ENCODE measurements at regions not wholly inside any gene's neighbourhood (a gene's known extent, or its start where the extent isn't known, plus 50 kb on each side); places are given as distances from the start of the nearest gene placed in this dataset.
A peak's percentile ranks its signal among the peaks of the same experiment; 100 is the strongest.

GRCh38 chr13:26950968-26951367 is 190.4 kb upstream of the GPR12 start:
- intact Hi-C loops (cut with DNase I), result no loop called here
- TF ChIP-seq CTCF (IDR thresholded peaks at IDR 0.05), result no peak
- ATAC-seq, result no peak

DNA sequence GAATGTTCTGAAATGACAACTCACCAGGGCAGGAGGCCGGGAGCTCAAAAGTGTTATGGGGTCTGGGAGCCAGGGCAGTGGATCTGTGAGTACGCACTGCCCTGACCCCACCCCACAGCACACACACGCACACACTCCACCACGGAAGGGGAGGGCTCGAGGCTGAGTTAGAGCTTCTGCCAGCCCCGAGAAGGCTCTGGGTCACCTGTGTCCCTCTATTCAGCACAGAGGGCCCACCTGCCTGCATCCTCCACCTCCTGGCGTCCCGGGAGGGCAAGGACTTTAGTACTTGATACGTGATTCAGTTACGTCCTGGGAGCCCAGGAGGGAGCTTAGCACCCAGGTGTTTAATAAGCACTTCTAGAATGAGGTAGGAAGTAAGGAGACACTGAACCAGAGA is 190.0 kb upstream of the GPR12 start:
- WGBS, 2 donors, result 85% methylated on average over 10 of the region's 10 CpGs
- Histone ChIP-seq H3K9me3 (no peaks in the 10 kb centered on the region), H3K36me3 (no peaks in the 10 kb centered on the region), H3K4me1 (peaks cover 28 to 30% (median 30%) of the 10 kb centered on the region in 3 donors), H3K27ac (peak overlapping the region; percentile 58 to 87 (median 82)), H3K4me3 (no peak overlapping the region), H3K27me3 (no peaks in the 10 kb centered on the region)
- DNase-seq (peak in 1 of 6 donors; percentile 62), ATAC-seq (no peak), FAIRE-seq (no peak)
- TF ChIP-seq CTCF (IDR thresholded peaks at IDR 0.05), result no peak
- intact Hi-C loops (cut with DNase I), result no loop called here

More at GRCh38 chr13:26950968-26951367, 190.4 kb upstream of the GPR12 start:
- FAIRE-seq (no peak), DNase-seq (peak in 1 of 6 donors; percentile 47)
- 87 to 90% methylated on average over 17 of the region's 17 CpGs for WGBS, 2 donors
- Histone ChIP-seq H3K27ac (peak overlapping the region; percentile 58 to 87 (median 82)), H3K36me3 (no peaks in the 10 kb centered on the region), H3K27me3 (no peaks in the 10 kb centered on the region), H3K4me3 (no peak overlapping the region), H3K9me3 (no peaks in the 10 kb centered on the region), H3K4me1 (peaks cover 28 to 34% (median 31%) of the 10 kb centered on the region in 3 donors)

- 46 to 49% methylated on average over 14 of the region's 14 CpGs for WGBS, 2 donors
- Histone ChIP-seq H3K27ac (peak overlapping the region in 3 of 4 donors; percentile 78 to 87 (median 86)), H3K9me3 (no peaks in the 10 kb centered on the region), H3K27me3 (no peaks in the 10 kb centered on the region), H3K4me1 (peaks cover 28 to 30% (median 30%) of the 10 kb centered on the region in 3 donors), H3K36me3 (no peaks in the 10 kb centered on the region), H3K4me3 (no peak overlapping the region)
- TF ChIP-seq CTCF (IDR thresholded peaks at IDR 0.05), result no peak
- FAIRE-seq (no peak), ATAC-seq (no peak), DNase-seq (no peak)
- intact Hi-C loops (cut with DNase I), result loop anchor here in 1 of 3 donors (10.0 kb wide), 1 partner anchor 405 kb away; no protein-coding TSS in a partner anchor
These were observed 189.3 kb upstream of the GPR12 start for GRCh38 chr13:26949701-26950502.

DNA sequence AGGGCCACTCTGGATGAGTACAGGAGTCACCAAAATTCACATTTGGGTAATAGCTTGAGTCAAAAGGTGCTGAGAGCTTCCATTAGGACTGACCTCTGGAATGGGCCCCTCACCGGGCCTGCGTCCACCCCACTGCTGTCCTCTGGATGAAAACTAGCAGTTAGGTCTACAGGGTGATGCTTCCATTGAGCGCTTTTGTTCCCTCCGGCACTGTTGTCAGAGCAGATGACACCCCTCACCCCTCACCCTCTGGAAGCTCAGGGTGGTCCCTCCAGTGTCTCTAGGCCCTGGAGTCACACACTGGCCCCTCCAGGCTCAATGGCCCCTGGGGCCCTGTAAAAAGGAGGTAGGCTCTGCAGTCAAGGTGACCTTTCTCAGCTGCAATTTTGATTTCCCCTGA is 187.8 kb upstream of the GPR12 start:
- no peak for DNase-seq
- WGBS, 2 donors, result 96 to 99% methylated on average over 4 of the region's 4 CpGs
- no peak overlapping the region for H3K4me3 ChIP-seq
- H3K4me1 ChIP-seq, result peaks cover 24 to 30% (median 28%) of the 10 kb centered on the region in 3 donors
- H3K9me3 ChIP-seq, result no peaks in the 10 kb centered on the region
- intact Hi-C loops (cut with DNase I), result loop anchor here in 1 of 3 donors (10.0 kb wide), 1 partner anchor 406 kb away; no protein-coding TSS in a partner anchor
- ATAC-seq, result no peak
- TF ChIP-seq CTCF (IDR thresholded peaks at IDR 0.05), result no peak
- no peak overlapping the region for H3K27ac ChIP-seq
- FAIRE-seq, result no peak
- H3K36me3 ChIP-seq, result no peaks in the 10 kb centered on the region
- no peaks in the 10 kb centered on the region for H3K27me3 ChIP-seq

All from pancreas (tissue), 10 donors.